Skin of body (tissue), 1 donor: ENCODE measurements at regions not wholly inside any gene's neighbourhood (a gene's known extent, or its start where the extent isn't known, plus 50 kb on each side); places are given as distances from the start of the nearest gene placed in this dataset.
"Not testable (repeated sequence)": the region's sequence is repeated elsewhere in the genome, so short reads cannot be mapped to it uniquely, and the experiment has no call there.

ENCODE experiments used
- DNase-seq: peaks from one replicate; lab custom pipeline; 2025; lab: John Stamatoyannopoulos, UW

DNA sequence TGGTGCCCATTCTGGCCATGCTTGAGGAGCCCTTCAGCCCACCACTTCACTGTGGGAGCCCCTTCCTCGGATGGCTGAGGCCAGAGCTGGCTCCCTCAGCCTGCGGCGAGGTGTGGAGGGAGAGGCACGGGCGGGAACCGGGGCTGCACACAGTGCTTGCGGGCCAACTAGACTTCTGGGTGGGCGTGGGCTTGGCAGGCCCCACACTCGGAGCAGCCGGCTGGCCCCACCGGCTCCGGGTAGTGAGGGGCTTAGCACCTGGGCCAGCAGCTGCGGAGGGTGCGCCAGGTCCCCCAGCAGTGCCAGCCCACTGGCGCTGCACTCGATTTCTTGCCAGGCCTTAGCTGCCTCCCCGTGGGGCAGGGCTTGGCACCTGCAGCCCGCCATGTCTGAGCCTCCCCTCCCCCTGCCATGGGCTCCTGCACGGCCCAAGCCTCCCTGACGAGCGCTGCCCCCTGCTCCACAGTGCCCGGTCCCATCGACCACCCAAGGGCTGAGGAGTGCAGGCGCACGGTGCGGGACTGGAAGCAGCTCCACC is 554.2 kb downstream of the GABRG2 start:
- DNase-seq, result not testable (repeated sequence)

DNA sequence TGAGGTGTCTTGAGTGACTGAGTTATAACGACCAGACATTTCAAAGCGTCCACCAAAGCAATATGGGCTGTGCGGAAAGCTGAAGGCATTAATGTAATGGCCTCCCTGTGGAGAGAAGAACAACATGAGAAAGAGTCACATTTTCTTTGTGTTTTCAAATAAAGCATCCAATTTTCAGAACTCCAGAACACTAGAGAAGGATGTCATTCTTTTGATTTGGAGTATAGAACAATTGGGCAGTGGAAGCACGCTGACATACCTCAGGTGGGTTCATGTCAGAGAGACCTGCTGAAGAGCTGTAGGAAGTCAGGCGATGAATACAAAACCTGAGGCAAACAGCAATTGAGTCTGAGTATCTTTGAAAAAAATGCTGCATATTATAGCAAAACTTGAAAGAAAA is 556.5 kb downstream of the GABRG2 start:
- DNase-seq, result no peak

- DNase-seq, result no peak
Measured at GRCh38 chr5:162637481-162637880, 569.9 kb downstream of the GABRG2 start.

DNA sequence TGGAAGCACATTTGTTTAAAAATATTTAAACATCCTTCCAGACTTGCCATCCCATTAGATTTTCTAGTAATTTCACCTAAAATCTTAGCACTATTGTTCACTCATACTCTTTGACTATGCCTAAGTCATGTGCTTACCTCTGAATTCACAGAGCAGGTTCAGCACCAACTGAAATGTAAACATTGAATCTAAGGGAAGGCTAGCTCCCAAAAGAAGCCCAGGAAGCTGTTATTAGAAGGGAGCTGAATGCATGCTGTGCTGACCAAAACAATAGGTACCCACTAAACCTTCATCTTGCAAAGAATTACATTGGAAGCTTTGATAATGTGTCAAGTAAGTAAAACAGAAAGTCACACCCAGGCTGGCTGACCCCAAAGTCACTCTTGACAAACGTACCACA is 571.3 kb downstream of the GABRG2 start:
- DNase-seq, result no peak

DNA sequence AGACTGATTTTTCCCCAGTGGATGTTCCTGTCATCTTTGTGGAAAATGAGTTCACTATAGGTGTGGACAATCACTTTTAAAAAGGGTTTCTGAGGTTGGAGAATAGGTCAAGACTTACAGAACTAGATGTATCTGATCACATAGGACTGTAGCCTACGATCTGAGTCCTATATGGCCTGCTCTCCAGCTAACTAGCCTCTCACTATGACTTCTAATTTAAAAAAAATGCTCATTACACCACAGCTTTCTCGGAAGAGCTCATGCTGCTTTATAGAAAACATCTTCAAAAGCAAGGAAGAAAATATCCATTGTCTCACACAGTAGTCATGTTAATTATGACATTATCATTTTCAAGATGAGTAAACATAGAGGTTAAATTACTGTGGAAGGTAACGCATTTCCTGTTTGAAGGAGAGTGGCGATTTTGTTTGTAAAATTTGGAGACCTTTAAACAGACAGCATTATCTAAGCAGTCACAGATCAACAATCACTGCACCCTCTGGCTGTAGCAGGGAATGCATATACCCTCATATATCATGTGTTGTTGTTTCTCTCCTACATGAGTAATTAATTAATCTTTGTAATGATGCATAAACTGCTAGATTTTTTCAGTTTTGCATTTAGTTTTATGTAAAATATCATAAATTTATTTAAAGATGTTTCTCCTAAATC is 573.7 kb downstream of the GABRG2 start:
- no peak for DNase-seq

GRCh38 chr5:162654661-162655405 is 587.3 kb downstream of the GABRG2 start:
- DNase-seq, result no peak

DNA sequence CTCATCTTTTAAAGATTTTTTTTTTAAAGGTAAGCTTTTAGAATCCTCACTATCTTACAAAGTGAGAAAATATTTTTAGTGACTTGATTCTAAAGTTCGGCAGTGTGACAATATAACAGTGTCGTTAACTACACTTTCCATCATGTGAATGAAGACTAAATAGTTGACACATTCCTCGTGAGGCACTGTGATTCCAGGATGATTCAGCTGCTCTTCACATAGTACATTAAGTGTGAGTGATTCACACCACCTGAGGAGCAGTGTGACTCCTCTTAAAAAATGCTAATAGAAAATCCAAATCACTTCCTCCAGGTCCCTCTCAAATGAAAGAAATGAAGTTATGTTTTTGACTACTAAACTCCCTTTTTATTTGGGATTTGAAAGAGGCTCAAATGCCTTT is 589.5 kb downstream of the GABRG2 start:
- DNase-seq, result no peak

- DNase-seq, result no peak
Measured at GRCh38 chr5:162664846-162665245, 597.3 kb downstream of the GABRG2 start.

- no peak for DNase-seq
Measured at GRCh38 chr5:162668926-162669325, 601.4 kb downstream of the GABRG2 start.

GRCh38 chr5:162672061-162672460 is 604.5 kb downstream of the GABRG2 start:
- DNase-seq, result no peak

DNA sequence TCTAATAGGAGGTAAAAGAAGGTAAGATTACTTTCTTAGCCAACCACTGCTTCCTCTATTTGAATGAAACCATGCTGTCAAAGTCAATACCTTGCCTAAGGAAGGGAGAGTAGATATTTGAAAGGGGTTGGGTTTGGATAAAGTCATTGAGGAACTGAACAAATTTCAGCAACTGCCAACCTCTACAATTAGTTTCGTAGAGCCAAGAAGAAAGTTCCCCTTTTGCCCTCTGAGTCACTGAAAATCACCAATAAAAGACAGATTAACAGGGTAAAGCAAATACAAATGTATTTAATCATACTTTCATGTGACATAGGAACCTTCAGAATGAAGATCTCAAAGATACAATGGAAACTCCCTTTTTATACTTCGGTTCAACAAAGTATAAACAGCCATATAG is 615.7 kb downstream of the GABRG2 start:
- DNase-seq, result no peak

DNA sequence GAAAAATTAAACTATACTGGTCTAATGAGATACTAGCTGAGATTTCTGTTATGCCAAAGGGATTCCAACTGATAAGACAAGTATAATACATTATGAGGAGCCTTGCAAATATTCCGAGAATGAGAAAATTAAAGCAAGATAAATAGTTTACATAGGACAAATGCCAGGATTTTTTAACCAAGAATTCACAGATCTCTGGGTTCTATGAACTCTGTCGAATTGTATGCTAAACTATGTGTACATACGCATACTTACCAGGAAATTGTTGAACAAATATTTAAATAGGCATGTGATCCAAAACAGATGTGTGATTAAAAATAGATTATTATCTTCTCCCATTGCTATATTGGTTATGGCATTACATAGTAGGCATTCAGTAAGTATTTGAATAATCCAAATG is 616.6 kb downstream of the GABRG2 start:
- peak; percentile 3 for DNase-seq

DNA sequence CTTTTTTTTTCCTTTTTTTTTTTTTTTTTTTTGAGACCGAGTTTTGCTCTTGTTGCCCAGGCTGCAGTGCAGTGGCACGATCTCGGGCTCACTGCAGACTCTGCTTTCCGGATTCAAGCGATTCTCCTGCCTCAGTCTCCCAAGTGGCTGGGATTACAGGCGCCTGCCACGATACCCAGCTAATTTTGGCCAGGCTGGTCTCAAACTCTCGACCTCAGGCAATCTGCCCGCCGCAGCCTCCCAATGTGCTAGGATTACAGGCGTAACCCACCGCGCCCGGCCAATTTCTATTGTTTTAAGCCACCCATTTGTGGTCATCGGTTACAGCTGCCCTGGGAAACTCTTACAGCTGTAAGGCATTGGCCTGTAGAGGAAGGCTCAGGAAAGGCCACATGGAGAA is 617.7 kb downstream of the GABRG2 start:
- no peak for DNase-seq

DNA sequence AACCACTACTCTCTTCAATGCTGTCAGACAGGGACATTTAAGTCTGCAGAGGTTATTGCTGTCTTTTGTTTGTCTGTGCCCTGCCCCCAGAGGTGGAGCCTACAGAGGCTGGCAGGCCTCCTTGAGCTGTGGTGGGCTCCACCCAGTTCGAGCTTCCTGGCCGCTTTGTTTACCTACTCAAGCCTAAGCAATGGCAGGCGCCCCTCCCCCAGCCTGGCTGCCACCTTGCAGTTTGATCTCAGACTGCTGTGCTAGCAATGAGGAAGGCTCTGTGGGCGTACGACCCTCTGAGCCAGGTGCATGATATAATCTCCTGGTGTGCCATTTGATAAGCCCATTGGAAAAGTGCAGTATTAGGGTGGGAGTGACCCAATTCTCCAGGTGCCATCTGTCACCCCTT is 628.7 kb downstream of the GABRG2 start:
- DNase-seq, result not testable (repeated sequence)

GRCh38 chr5:162699361-162699760 is 631.8 kb downstream of the GABRG2 start:
- DNase-seq, result no peak

- no peak for DNase-seq
Measured at GRCh38 chr5:162703914-162704313, 636.3 kb downstream of the GABRG2 start.

- DNase-seq, result no peak
Measured at GRCh38 chr5:162711244-162711643, 643.7 kb downstream of the GABRG2 start.

DNA sequence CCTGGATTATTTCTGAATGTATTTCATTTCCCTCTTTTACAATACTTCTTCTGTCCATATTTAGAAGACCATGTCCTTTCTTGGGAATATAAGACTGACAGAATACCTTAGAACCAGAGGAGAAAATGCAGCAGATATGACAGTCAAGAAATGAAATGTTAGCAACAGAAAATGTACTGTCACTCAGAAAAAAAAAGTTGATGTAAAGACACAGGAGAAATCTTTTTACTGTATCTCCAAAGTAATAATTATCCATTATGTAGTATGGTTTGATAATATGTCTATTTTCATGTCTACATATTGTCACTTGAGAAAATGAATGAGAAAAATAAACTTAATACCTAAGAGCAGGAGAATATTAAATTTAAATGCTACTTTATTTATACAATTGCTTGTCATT is 652.1 kb downstream of the GABRG2 start:
- no peak for DNase-seq

DNA sequence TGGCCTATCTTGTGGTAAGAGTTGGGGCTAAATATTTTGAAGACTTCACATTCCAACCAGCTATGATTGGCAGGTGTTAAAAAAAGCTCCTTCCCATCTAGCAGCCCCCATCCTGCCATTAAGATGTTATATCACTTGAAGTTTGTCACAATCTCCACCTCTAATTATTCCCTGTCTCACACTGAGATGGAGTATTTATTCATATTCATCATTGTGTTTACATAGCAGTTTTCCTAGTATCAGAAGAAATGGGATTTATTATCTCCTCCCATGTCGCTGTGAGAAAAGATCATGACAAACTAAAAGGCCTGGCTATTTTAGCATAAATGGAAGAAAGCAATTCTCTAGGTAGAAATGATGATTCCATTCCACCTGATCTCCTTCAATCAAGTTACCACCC is 653.6 kb downstream of the GABRG2 start:
- DNase-seq, result no peak

GRCh38 chr5:162752612-162753011 is 684.8 kb upstream of the CCNG1 start:
- no peak for DNase-seq

- DNase-seq, result no peak
Measured at GRCh38 chr5:162762119-162762518, 675.3 kb upstream of the CCNG1 start.

- no peak for DNase-seq
Measured at GRCh38 chr5:162769019-162769418, 668.4 kb upstream of the CCNG1 start.

DNA sequence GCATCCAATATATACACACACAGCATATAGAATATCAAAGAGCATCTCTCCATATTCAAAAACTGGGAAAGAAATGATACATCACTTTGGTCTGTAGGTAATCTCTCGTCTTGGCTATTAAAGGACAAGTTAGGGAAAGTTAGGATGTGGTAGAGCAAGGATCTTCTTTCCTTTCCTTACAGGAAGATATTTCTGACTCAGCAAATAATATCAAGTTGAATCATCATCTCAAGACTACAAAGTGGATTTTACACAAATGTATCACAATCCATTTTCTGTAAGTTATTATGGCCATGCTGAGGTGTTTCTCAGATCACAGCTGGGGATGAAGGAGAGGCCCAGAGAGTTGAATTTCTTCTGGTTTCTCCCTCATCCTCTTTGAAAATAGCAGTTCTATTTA is 651.7 kb upstream of the CCNG1 start:
- DNase-seq, result no peak
